MCF 10A (cell line): ENCODE measurements at regions not wholly inside any gene's neighbourhood (a gene's known extent, or its start where the extent isn't known, plus 50 kb on each side); places are given as distances from the start of the nearest gene placed in this dataset.
"Not testable (repeated sequence)": the region's sequence is repeated elsewhere in the genome, so short reads cannot be mapped to it uniquely, and the experiment has no call there.

Experiments used
- BruUV-seq: library from RNA; stranded (reverse); fragments of 400-500 nt; replicated peaks from 2 replicates; lab custom pipeline; 2021; lab: Mats Ljungman, UMichigan
- CTCF ChIA-PET: fragments of 300-600 bp; sonication (Branson Sonifier 250); formaldehyde crosslinking; extraction: SDS; loops from one replicate; lab custom pipeline; 2021; ENCODE audit warnings: antibody characterized with exemption, inconsistent platforms; lab: Yijun Ruan, JAX
- POLR2A ChIA-PET: fragments of 300-600, 350-650 bp; sonication (Branson Sonifier 250); formaldehyde crosslinking; extraction: SDS; loops from one replicate; lab custom pipeline; 2020; ENCODE audit warnings: antibody characterized with exemption, inconsistent platforms; lab: Yijun Ruan, JAX
- DNase-seq: peaks from one replicate; pipeline ENCODE4 v3.0.0-alpha.2; 2018; ENCODE audit not compliant: unreplicated experiment
- H3K27ac Mint-ChIP-seq: one replicate; pipeline ENCODE4 v1.8.0; 2022; ENCODE audit warnings: mild to moderate bottlenecking, low read depth, mixed read lengths; ENCODE audit not compliant: unreplicated experiment
- H3K27me3 Mint-ChIP-seq: one replicate; pipeline ENCODE4 v1.8.0; 2022; ENCODE audit warnings: mixed read lengths; ENCODE audit not compliant: insufficient read depth, unreplicated experiment
- H3K36me3 Mint-ChIP-seq: one replicate; pipeline ENCODE4 v1.8.0; 2022; ENCODE audit warnings: mild to moderate bottlenecking, moderate library complexity, mixed read lengths; ENCODE audit not compliant: insufficient read depth, unreplicated experiment
- H3K4me1 Mint-ChIP-seq: one replicate; pipeline ENCODE4 v1.8.0; 2022; ENCODE audit warnings: mixed read lengths; ENCODE audit not compliant: insufficient read depth, unreplicated experiment
- H3K4me3 Mint-ChIP-seq: one replicate; pipeline ENCODE4 v1.8.0; 2022; ENCODE audit warnings: mild to moderate bottlenecking, moderate library complexity, mixed read lengths; ENCODE audit not compliant: unreplicated experiment
- H3K9me3 Mint-ChIP-seq: one replicate; pipeline ENCODE4 v1.8.0; 2022; ENCODE audit warnings: mixed read lengths; ENCODE audit not compliant: unreplicated experiment
- intact Hi-C: fragments of 100-400 bp; cut with micrococcal nuclease; formaldehyde crosslinking; loops from 2 replicates; pipeline ENCODE4 v1.14.1; 2022
- TF ChIP-seq, protein P1 (sequence below): fragments of 200-600 bp; IDR thresholded peaks from one replicate; pipeline ENCODE4 v1.8.0; 2022; ENCODE audit warnings: antibody characterized with exemption, mild to moderate bottlenecking; ENCODE audit not compliant: unreplicated experiment

DNA sequence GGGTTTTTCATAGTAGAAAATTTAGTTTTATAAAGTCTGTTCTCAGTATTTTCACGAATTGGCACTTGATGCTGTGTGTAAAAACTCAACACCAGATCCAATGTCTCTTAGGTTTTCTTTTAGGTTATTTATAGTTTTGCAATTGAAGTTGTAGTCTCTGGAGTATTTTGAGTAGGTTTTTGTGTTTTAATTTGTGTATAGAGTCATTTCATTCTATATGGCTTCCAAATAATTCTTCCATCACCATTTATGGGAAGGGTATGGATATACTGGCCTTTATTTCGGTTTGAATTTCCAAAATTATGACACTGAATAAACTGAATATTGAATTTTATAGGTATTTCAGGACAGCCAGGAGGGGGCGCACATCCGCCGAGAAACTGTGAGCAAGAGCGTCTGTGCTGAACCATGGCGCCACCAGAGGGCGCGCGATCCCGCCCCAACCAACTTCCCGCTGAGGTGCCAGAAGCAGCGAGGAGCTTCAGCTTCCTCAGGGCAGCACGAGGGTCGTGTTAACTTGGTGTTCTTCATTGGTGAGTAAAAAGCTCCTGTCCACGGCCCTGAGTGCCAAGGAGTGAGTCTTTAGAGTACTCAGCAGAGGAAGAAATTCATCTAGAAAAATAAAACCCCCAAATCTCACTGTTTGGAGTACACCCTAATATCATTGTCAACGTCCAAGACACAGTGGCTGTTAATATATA lies 207.5 kb downstream of the LMLN start:
- POLR2A ChIA-PET, CTCF ChIA-PET, H3K36me3 Mint-ChIP-seq, H3K4me1 Mint-ChIP-seq, H3K9me3 Mint-ChIP-seq, H3K27ac Mint-ChIP-seq, BruUV-seq, intact Hi-C loops, H3K4me3 Mint-ChIP-seq: not testable (repeated sequence)
- H3K27me3 Mint-ChIP-seq: peaks cover 21% of the 10 kb centered on the region
- TF ChIP-seq, protein P1, sequence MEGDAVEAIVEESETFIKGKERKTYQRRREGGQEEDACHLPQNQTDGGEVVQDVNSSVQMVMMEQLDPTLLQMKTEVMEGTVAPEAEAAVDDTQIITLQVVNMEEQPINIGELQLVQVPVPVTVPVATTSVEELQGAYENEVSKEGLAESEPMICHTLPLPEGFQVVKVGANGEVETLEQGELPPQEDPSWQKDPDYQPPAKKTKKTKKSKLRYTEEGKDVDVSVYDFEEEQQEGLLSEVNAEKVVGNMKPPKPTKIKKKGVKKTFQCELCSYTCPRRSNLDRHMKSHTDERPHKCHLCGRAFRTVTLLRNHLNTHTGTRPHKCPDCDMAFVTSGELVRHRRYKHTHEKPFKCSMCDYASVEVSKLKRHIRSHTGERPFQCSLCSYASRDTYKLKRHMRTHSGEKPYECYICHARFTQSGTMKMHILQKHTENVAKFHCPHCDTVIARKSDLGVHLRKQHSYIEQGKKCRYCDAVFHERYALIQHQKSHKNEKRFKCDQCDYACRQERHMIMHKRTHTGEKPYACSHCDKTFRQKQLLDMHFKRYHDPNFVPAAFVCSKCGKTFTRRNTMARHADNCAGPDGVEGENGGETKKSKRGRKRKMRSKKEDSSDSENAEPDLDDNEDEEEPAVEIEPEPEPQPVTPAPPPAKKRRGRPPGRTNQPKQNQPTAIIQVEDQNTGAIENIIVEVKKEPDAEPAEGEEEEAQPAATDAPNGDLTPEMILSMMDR: peak; percentile 58
- DNase-seq: peak; percentile 14

GRCh38 chr3:198170781-198171180 lies 210.8 kb downstream of the LMLN start:
- H3K27ac Mint-ChIP-seq: not testable (repeated sequence)

DNA sequence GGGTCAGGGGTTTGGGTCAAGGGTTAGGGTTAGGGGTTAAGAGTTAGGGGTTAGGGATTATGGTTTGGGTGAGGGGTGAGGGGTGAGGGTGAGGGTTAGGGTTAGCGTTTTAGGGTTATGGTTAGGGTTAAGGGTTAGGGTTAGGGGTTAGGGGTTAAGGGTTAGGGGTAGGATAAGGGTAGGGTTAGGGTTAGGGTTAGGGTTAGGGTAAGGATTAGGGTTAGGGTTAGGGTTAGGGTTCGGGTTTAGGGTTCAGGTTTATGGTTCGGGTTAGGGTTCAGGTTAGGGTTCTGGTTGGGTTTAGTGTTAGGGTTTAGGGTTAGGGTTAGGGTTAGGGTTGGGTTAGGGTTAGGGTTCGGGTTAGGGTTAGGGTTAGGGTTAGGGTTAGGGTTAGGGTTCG lies 213.1 kb downstream of the LMLN start:
- CTCF ChIA-PET, H3K36me3 Mint-ChIP-seq, H3K9me3 Mint-ChIP-seq, H3K4me3 Mint-ChIP-seq, BruUV-seq, POLR2A ChIA-PET, DNase-seq, intact Hi-C loops, H3K4me1 Mint-ChIP-seq, H3K27ac Mint-ChIP-seq: not testable (repeated sequence)
- peaks cover 21% of the 10 kb centered on the region for H3K27me3 Mint-ChIP-seq

More at GRCh38 chr3:198170781-198171180, 210.8 kb downstream of the LMLN start:
- H3K9me3 Mint-ChIP-seq, H3K36me3 Mint-ChIP-seq, CTCF ChIA-PET, H3K4me3 Mint-ChIP-seq, intact Hi-C loops, BruUV-seq, H3K4me1 Mint-ChIP-seq, DNase-seq, POLR2A ChIA-PET: not testable (repeated sequence)
- H3K27me3 Mint-ChIP-seq: peaks cover 21% of the 10 kb centered on the region

GRCh38 chr3:198173929-198174574 lies 214.0 kb downstream of the LMLN start:
- peaks cover 11% of the 10 kb centered on the region for H3K27me3 Mint-ChIP-seq
- DNase-seq, CTCF ChIA-PET, H3K4me3 Mint-ChIP-seq, BruUV-seq, H3K9me3 Mint-ChIP-seq, POLR2A ChIA-PET, intact Hi-C loops, H3K27ac Mint-ChIP-seq, H3K4me1 Mint-ChIP-seq, H3K36me3 Mint-ChIP-seq: not testable (repeated sequence)
